SK-N-SH (cell line): ENCODE measurements at regions not wholly inside any gene's neighbourhood (a gene's known extent, or its start where the extent isn't known, plus 50 kb on each side); places are given as distances from the start of the nearest gene placed in this dataset.

Experiments used
- CTCF ChIA-PET: fragments of 300-600, 350-600 bp; formaldehyde crosslinking; extraction: SDS; loops from one replicate; lab custom pipeline; 2021; lab: Yijun Ruan, JAX
- POLR2A ChIA-PET: fragments of 350-600 bp; sonication (Branson Sonifier 250); formaldehyde crosslinking; extraction: SDS; loops from one replicate; lab custom pipeline; 2020; ENCODE audit warnings: antibody characterized with exemption, inconsistent platforms; lab: Yijun Ruan, JAX
- DNase-seq: peaks from one replicate; pipeline ENCODE4 v3.0.0; 2012
- H2AFZ ChIP-seq: fragments of 200-600 bp; sonication (generic); 2 replicates; pipeline ENCODE4 v1.8.1; 2016; ENCODE audit warnings: antibody characterized with exemption, mild to moderate bottlenecking, low read depth
- H3F3A ChIP-seq: fragments of 200-600 bp; sonication (generic); replicated peaks from 2 replicates; pipeline ENCODE3; 2016; ENCODE audit warnings: antibody characterized with exemption, mild to moderate bottlenecking; ENCODE audit not compliant: insufficient read depth
- H3K27ac ChIP-seq, 2 experiments: fragments of 200-500 bp in 1 of 2; fragments of 200-600 bp in 1 of 2; sonication (Bioruptor generic) in 1 of 2; sonication (generic), shearing (Covaris generic) in 1 of 2; 2 replicates each; pipeline versions ENCODE4 v1.5.1 to v1.6.1; 2014 to 2016; ENCODE audit warnings: low read depth in 2 of 2, inconsistent platforms in 1 of 2, low read length in 1 of 2, mild to moderate bottlenecking in 1 of 2, mixed read lengths in 1 of 2
- H3K27me3 ChIP-seq: fragments of 200-600 bp; sonication (generic), shearing (Covaris generic); 2 replicates; pipeline ENCODE4 v1.6.1; 2016; ENCODE audit warnings: mixed run types; ENCODE audit not compliant: insufficient read depth
- H3K36me3 ChIP-seq, 2 experiments: fragments of 200-500 bp in 1 of 2; fragments of 200-600 bp in 1 of 2; sonication (Bioruptor generic) in 1 of 2; sonication (generic) in 1 of 2; replicated peaks in 1 of 2; 2 replicates each; pipeline versions ENCODE3 to v1.5.1; 2014 to 2016; ENCODE audit warnings: low read length in 1 of 2, mild to moderate bottlenecking in 1 of 2; ENCODE audit not compliant: insufficient read depth in 2 of 2, control insufficient read depth in 1 of 2
- H3K4me1 ChIP-seq, 2 experiments: fragments of 200-500 bp in 1 of 2; fragments of 200-600 bp in 1 of 2; sonication (Bioruptor generic) in 1 of 2; sonication (generic), shearing (Covaris generic) in 1 of 2; 2 replicates each; pipeline versions ENCODE4 v1.5.1 to v1.6.1; 2014 to 2016; ENCODE audit warnings: low read depth in 1 of 2, low read length in 1 of 2, mixed run types in 1 of 2; ENCODE audit not compliant: insufficient read depth in 2 of 2, control insufficient read depth in 1 of 2
- H3K4me2 ChIP-seq: fragments of 200-600 bp; sonication (generic), shearing (Covaris generic); 2 replicates; pipeline ENCODE4 v1.6.1; 2017; ENCODE audit warnings: mixed run types
- H3K4me3 ChIP-seq, 2 experiments: fragments of 200-500 bp in 1 of 2; fragments of 200-600 bp in 1 of 2; sonication (Bioruptor generic) in 1 of 2; sonication (generic), shearing (Covaris generic) in 1 of 2; 2 replicates each; pipeline versions ENCODE4 v1.5.1 to v1.8.1; 2014 to 2016; ENCODE audit warnings: low read depth in 2 of 2, inconsistent platforms in 1 of 2, low read length in 1 of 2, mild to moderate bottlenecking in 1 of 2, mixed read lengths in 1 of 2, moderate library complexity in 1 of 2
- H3K79me2 ChIP-seq: fragments of 200-600 bp; sonication (generic); 2 replicates; pipeline ENCODE4 v1.8.1; 2017; ENCODE audit warnings: mild to moderate bottlenecking; ENCODE audit not compliant: insufficient read depth
- H3K9ac ChIP-seq: fragments of 200-600 bp; sonication (generic); 2 replicates; pipeline ENCODE4 v1.6.1; 2017; ENCODE audit warnings: mixed run types
- H3K9me2 ChIP-seq: fragments of 200-600 bp; sonication (generic); 2 replicates; pipeline ENCODE4 v1.6.1; 2017; ENCODE audit warnings: mixed run types
- H3K9me3 ChIP-seq: fragments of 200-600 bp; sonication (generic); 2 replicates; pipeline ENCODE4 v1.6.1; 2017; ENCODE audit warnings: mixed run types, mild to moderate bottlenecking, moderate library complexity
- H4K20me1 ChIP-seq: fragments of 200-600 bp; sonication (generic); 2 replicates; pipeline ENCODE4 v1.6.1; 2017; ENCODE audit warnings: mild to moderate bottlenecking, mixed run types; ENCODE audit not compliant: insufficient read depth
- ELF1 ChIP-seq: IDR thresholded peaks from 2 replicates; pipeline ENCODE4 v1.4.0; 2012
- EZH2phosphoT487 ChIP-seq: fragments of 200-600 bp; sonication (generic); IDR thresholded peaks from 2 replicates; pipeline ENCODE4 v1.6.1; 2017; ENCODE audit warnings: low read depth, mixed run types, mild to moderate bottlenecking, antibody characterized with exemption, moderate library complexity, borderline replicate concordance
- JUND ChIP-seq: IDR thresholded peaks from 2 replicates; pipeline ENCODE4 v1.4.0; 2012
- MXI1 ChIP-seq: IDR thresholded peaks from 2 replicates; pipeline ENCODE4 v1.6.1; 2012; ENCODE audit warnings: mild to moderate bottlenecking, low read depth, low read length, improper control_type of control experiment
- SIN3A ChIP-seq: IDR thresholded peaks from 2 replicates; pipeline ENCODE4 v1.6.1; 2012; ENCODE audit warnings: low read depth, mild to moderate bottlenecking, low read length, moderate library complexity, borderline replicate concordance
- WGBS: methylation state at CpG from one replicate; pipeline ENCODE4 v1.1.6; 2017; ENCODE audit warnings: low lambda C conversion rate; 5-methylcytosine and 5-hydroxymethylcytosine counted together
- TF ChIP-seq, protein P1 (sequence below): fragments of 150-350 bp; IDR thresholded peaks from 2 replicates; pipeline ENCODE4 v1.6.1; 2017; ENCODE audit warnings: antibody characterized with exemption, low read length, low read depth, borderline replicate concordance
- TF ChIP-seq, protein P2 (sequence below): fragments of 150-350 bp; IDR thresholded peaks from 2 replicates; pipeline ENCODE4 v1.6.1; 2016; ENCODE audit warnings: mild to moderate bottlenecking, low read depth, low read length

DNA sequence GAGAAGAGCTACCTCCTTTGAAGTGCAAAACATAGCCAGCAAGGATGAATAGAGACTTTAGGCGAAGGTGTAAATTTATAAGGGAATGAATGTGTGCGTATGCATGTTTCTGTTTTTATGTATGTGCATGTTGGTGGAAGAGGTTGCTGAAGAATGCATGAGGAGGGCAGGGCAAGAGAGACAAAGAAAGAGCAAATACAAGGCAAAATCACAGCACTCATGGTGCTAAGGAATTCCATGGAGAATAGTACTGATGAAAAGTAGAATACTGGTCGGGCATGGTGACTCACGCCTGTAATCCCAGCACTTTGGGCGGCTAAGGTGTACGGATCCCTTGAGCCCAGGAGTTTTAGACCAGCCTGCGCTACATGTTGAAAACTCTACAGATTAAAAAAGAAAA lies 762.1 kb upstream of the PTPRD start:
- TF ChIP-seq, protein P1, sequence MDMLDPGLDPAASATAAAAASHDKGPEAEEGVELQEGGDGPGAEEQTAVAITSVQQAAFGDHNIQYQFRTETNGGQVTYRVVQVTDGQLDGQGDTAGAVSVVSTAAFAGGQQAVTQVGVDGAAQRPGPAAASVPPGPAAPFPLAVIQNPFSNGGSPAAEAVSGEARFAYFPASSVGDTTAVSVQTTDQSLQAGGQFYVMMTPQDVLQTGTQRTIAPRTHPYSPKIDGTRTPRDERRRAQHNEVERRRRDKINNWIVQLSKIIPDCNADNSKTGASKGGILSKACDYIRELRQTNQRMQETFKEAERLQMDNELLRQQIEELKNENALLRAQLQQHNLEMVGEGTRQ: no peak

DNA sequence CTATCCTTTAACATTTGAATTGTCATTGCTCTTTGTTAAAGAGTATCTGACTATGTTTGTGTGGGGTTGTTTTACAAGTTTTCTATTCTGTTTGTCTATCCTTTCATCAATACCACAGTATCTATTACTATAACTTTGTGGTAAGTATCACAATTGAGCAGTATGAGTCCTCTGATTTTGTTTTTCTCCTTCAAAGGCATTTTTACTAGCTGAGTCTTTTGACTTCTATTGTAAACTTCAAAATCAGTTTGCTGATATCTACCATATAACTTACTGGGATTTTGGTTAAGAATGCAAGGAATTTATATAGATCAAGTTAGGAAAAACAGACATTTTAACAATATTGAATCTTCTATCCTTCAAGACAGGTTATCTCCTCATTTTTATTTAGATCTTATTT lies 789.8 kb upstream of the PTPRD start:
- Histone ChIP-seq H3K4me2 (no peak overlapping the region), H2AFZ (no peak overlapping the region), H3K79me2 (no peaks in the 10 kb centered on the region), H3K27me3 (no peaks in the 10 kb centered on the region), H3K4me1 (no peaks in the 10 kb centered on the region), H3K9me2 (peaks cover 2% of the 10 kb centered on the region), H4K20me1 (no peaks in the 10 kb centered on the region), H3K9me3 (peaks cover 7% of the 10 kb centered on the region), H3K36me3 (no peaks in the 10 kb centered on the region), H3F3A (no peaks in the 10 kb centered on the region), H3K27ac (no peak overlapping the region), H3K4me3 (no peak overlapping the region), H3K9ac (no peak overlapping the region)
- CTCF ChIA-PET: no interaction called here
- POLR2A ChIA-PET: no interaction called here
- no peak for DNase-seq
- TF ChIP-seq, protein P1: no peak
- TF ChIP-seq JUND: no peak

More for the DNA sequence above, 762.1 kb upstream of the PTPRD start:
- Histone ChIP-seq H2AFZ (no peak overlapping the region), H3K36me3 (no peaks in the 10 kb centered on the region), H3K27me3 (no peaks in the 10 kb centered on the region), H3K9me2 (no peaks in the 10 kb centered on the region), H3K9me3 (no peaks in the 10 kb centered on the region), H3K4me3 (no peak overlapping the region; a peak in 1 of 4 replicates), H3K27ac (no peak overlapping the region), H3F3A (no peaks in the 10 kb centered on the region), H3K9ac (no peak overlapping the region), H4K20me1 (no peaks in the 10 kb centered on the region), H3K4me2 (no peak overlapping the region), H3K79me2 (no peaks in the 10 kb centered on the region), H3K4me1 (no peaks in the 10 kb centered on the region)
- ChIA-PET POLR2A (no interaction called here), CTCF (no interaction called here)
- DNase-seq: no peak
- WGBS: 26% methylated on average over 7 of the region's 7 CpGs

DNA sequence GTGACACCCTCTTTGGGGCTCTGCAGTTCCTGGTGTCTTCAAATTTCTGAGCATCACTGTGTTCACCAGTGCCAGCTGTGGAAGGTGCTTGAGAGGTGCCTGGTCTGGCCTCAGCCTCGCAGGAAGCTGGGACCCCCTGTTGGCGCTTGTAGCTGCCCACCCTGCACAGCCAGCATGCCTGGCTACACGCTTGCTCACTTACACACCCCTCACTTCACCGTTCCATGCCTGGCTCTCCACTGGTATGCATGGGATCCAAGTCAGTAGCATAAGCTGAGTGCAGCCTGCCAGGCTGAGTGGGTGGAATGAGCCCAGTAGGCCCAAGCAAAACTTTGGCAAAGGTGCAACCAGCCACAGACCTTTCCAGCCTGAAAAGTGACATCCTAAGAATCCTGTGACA lies 801.4 kb upstream of the PTPRD start:
- no peak overlapping the region for H2AFZ ChIP-seq
- CTCF ChIA-PET: no interaction called here
- H3K9me3 ChIP-seq: 0 out of 2 replicates have a peak, but pooled peaks cover 3% of the 10 kb centered on the region
- no peaks in the 10 kb centered on the region for H3K79me2 ChIP-seq
- no peaks in the 10 kb centered on the region for H3K27me3 ChIP-seq
- no peaks in the 10 kb centered on the region for H4K20me1 ChIP-seq
- no peaks in the 10 kb centered on the region for H3K36me3 ChIP-seq
- no peaks in the 10 kb centered on the region for H3F3A ChIP-seq
- TF ChIP-seq, protein P2, sequence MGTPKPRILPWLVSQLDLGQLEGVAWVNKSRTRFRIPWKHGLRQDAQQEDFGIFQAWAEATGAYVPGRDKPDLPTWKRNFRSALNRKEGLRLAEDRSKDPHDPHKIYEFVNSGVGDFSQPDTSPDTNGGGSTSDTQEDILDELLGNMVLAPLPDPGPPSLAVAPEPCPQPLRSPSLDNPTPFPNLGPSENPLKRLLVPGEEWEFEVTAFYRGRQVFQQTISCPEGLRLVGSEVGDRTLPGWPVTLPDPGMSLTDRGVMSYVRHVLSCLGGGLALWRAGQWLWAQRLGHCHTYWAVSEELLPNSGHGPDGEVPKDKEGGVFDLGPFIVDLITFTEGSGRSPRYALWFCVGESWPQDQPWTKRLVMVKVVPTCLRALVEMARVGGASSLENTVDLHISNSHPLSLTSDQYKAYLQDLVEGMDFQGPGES: no peak
- TF ChIP-seq SIN3A (no peak), ELF1 (no peak), EZH2phosphoT487 (no peak), MXI1 (no peak)
- TF ChIP-seq, all 33 proteins: peak for 0
- no peak for DNase-seq
- H3K27ac ChIP-seq: no peak overlapping the region
- no peaks in the 10 kb centered on the region for H3K9me2 ChIP-seq
- 0% methylated on average over 2 of the region's 4 CpGs for WGBS
- H3K9ac ChIP-seq: no peak overlapping the region
- H3K4me2 ChIP-seq: no peak overlapping the region
- no peak overlapping the region for H3K4me3 ChIP-seq
- POLR2A ChIA-PET: no interaction called here
- no peaks in the 10 kb centered on the region for H3K4me1 ChIP-seq
